ENCODE measurements at regions not wholly inside any gene's neighbourhood (a gene's known extent, or its start where the extent isn't known, plus 50 kb on each side); places are given as distances from the start of the nearest gene placed in this dataset.

GRCh38 chr6:102494808-102495207 lies 1101.3 kb downstream of the GRIK2 start:
- H3K27me3 ChIP-seq (ENCODE audit: low read length) = no peaks in the 10 kb centered on the region
- H4K20me1 ChIP-seq (ENCODE audit: low read depth, low read length) = no peaks in the 10 kb centered on the region
- H3K4me2 ChIP-seq (ENCODE audit: low read depth, low read length, poor library complexity, severe bottlenecking) = no peak overlapping the region
- H3K4me3 ChIP-seq (ENCODE audit: insufficient read depth, low read length, poor library complexity, severe bottlenecking) = no peak overlapping the region
- H3K36me3 ChIP-seq (ENCODE audit: low read length) = no peaks in the 10 kb centered on the region
- H2AFZ ChIP-seq (ENCODE audit: low read depth, low read length, severe bottlenecking) = no peak overlapping the region
- H3K9me3 ChIP-seq (ENCODE audit: insufficient read depth, low read length) = no peaks in the 10 kb centered on the region
- no peaks in the 10 kb centered on the region for H3F3A ChIP-seq (ENCODE audit: insufficient read depth)
- H3K79me2 ChIP-seq (ENCODE audit: insufficient read depth, low read length) = no peaks in the 10 kb centered on the region
- H3K9me2 ChIP-seq (replicated peaks; ENCODE audit: insufficient read depth, low read length) = no peaks in the 10 kb centered on the region
- TF ChIP-seq CTCF (IDR thresholded peaks at IDR 0.05; ENCODE audit: insufficient read depth, low read length, poor library complexity, severe bottlenecking) = no peak
- no peak for TF ChIP-seq EZH2phosphoT487 (conservative IDR thresholded peaks at IDR 0.05; ENCODE audit: low read length)
- no peak overlapping the region for H3K9ac ChIP-seq (ENCODE audit: low read length)
- H3K27ac ChIP-seq (ENCODE audit: low read depth, low read length) = no peak overlapping the region

GRCh38 chr6:102493485-102493884 lies 1100.0 kb downstream of the GRIK2 start:
- no peaks in the 10 kb centered on the region for H3F3A ChIP-seq (ENCODE audit: insufficient read depth)
- H3K27me3 ChIP-seq (ENCODE audit: low read length) = no peaks in the 10 kb centered on the region
- no peak overlapping the region for H3K4me2 ChIP-seq (ENCODE audit: low read depth, low read length, poor library complexity, severe bottlenecking)
- TF ChIP-seq CTCF (IDR thresholded peaks at IDR 0.05; ENCODE audit: insufficient read depth, low read length, poor library complexity, severe bottlenecking) (no peak), EZH2phosphoT487 (conservative IDR thresholded peaks at IDR 0.05; ENCODE audit: low read length) (no peak)
- H3K4me3 ChIP-seq (ENCODE audit: insufficient read depth, low read length, poor library complexity, severe bottlenecking) = no peak overlapping the region
- H3K9me2 ChIP-seq (replicated peaks; ENCODE audit: insufficient read depth, low read length) = no peaks in the 10 kb centered on the region
- no peak overlapping the region for H3K27ac ChIP-seq (ENCODE audit: low read depth, low read length)
- H3K9ac ChIP-seq (ENCODE audit: low read length) = no peak overlapping the region
- H3K36me3 ChIP-seq (ENCODE audit: low read length) = no peaks in the 10 kb centered on the region
- no peaks in the 10 kb centered on the region for H3K79me2 ChIP-seq (ENCODE audit: insufficient read depth, low read length)
- no peak overlapping the region for H2AFZ ChIP-seq (ENCODE audit: low read depth, low read length, severe bottlenecking)
- H3K9me3 ChIP-seq (ENCODE audit: insufficient read depth, low read length) = no peaks in the 10 kb centered on the region
- H4K20me1 ChIP-seq (ENCODE audit: low read depth, low read length) = no peaks in the 10 kb centered on the region

DNA sequence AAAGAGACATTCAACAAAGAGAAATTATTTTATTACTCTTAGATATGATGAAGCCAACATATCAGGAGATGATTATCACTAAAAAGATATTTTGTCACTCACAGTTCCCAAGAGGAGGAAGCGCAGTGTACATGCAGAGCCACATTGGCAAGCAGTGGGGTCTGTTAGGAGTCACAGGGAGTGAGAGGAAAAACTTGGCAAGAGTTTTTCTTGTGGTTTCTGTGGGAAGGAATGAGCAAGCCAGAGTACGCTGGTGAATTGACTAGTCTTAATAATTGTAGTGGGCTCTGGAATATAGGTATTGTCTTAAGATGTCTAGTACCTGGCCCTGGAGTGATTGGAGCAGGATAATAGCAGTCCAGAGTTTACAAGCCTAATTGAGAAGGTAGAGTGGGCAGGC lies 1095.2 kb downstream of the GRIK2 start:
- H3K9me2 ChIP-seq (replicated peaks; ENCODE audit: insufficient read depth, low read length) = no peaks in the 10 kb centered on the region
- H3K36me3 ChIP-seq (ENCODE audit: low read length) = no peaks in the 10 kb centered on the region
- no peak for TF ChIP-seq CTCF (IDR thresholded peaks at IDR 0.05; ENCODE audit: insufficient read depth, low read length, poor library complexity, severe bottlenecking)
- TF ChIP-seq EZH2phosphoT487 (conservative IDR thresholded peaks at IDR 0.05; ENCODE audit: low read length) = no peak

More for the DNA sequence above, 1095.2 kb downstream of the GRIK2 start:
- no peak overlapping the region for H3K4me2 ChIP-seq (ENCODE audit: low read depth, low read length, poor library complexity, severe bottlenecking)
- H3F3A ChIP-seq (ENCODE audit: insufficient read depth) = no peaks in the 10 kb centered on the region
- H3K27me3 ChIP-seq (ENCODE audit: low read length) = no peaks in the 10 kb centered on the region
- H3K4me3 ChIP-seq (ENCODE audit: insufficient read depth, low read length, poor library complexity, severe bottlenecking) = no peak overlapping the region
- no peak overlapping the region for H2AFZ ChIP-seq (ENCODE audit: low read depth, low read length, severe bottlenecking)
- no peak overlapping the region for H3K27ac ChIP-seq (ENCODE audit: low read depth, low read length)
- no peaks in the 10 kb centered on the region for H3K79me2 ChIP-seq (ENCODE audit: insufficient read depth, low read length)
- no peak overlapping the region for H3K9ac ChIP-seq (ENCODE audit: low read length)
- no peaks in the 10 kb centered on the region for H3K9me3 ChIP-seq (ENCODE audit: insufficient read depth, low read length)
- no peaks in the 10 kb centered on the region for H4K20me1 ChIP-seq (ENCODE audit: low read depth, low read length)
